Hepatocyte (in vitro differentiated cells): ENCODE measurements at regions not wholly inside any gene's neighbourhood (a gene's known extent, or its start where the extent isn't known, plus 50 kb on each side); places are given as distances from the start of the nearest gene placed in this dataset.

Experiments
- DNase-seq: peaks from one replicate; pipeline ENCODE4 v3.0.0-alpha.2; 2016; ENCODE audit warnings: low spot score
- H2AFZ ChIP-seq: fragments of 200-600 bp; sonication (generic); 2 replicates; pipeline ENCODE4 v1.6.0; 2016; ENCODE audit warnings: antibody characterized with exemption, mild to moderate bottlenecking
- H3K27ac ChIP-seq: fragments of 200-600 bp; sonication (generic); 2 replicates; pipeline ENCODE4 v1.5.1; 2016; ENCODE audit warnings: mild to moderate bottlenecking
- H3K27me3 ChIP-seq: fragments of 200-600 bp; sonication (generic); 2 replicates; pipeline ENCODE4 v1.6.1; 2016
- H3K36me3 ChIP-seq: fragments of 200-600 bp; sonication (generic); replicated peaks from 2 replicates; pipeline ENCODE4 v1.5.1; 2016; ENCODE audit warnings: low read depth; ENCODE audit not compliant: insufficient read depth
- H3K4me1 ChIP-seq: fragments of 200-600 bp; sonication (generic); 2 replicates; pipeline ENCODE4 v1.5.1; 2016; ENCODE audit warnings: mild to moderate bottlenecking, moderate library complexity; ENCODE audit not compliant: insufficient read depth
- H3K4me2 ChIP-seq: fragments of 200-600 bp; sonication (generic); 2 replicates; pipeline ENCODE4 v1.6.0; 2016
- H3K4me3 ChIP-seq: fragments of 200-600 bp; sonication (generic); 2 replicates; pipeline ENCODE4 v1.5.1; 2016; ENCODE audit warnings: mild to moderate bottlenecking
- H3K79me2 ChIP-seq: fragments of 200-600 bp; sonication (generic); 2 replicates; pipeline ENCODE4 v1.6.0; 2017; ENCODE audit warnings: mild to moderate bottlenecking
- H3K9me2 ChIP-seq: fragments of 200-600 bp; sonication (generic); replicated peaks from 2 replicates; pipeline ENCODE4 v1.6.0; 2017; ENCODE audit warnings: mild to moderate bottlenecking; ENCODE audit not compliant: insufficient read depth
- H3K9me3 ChIP-seq: fragments of 200-600 bp; sonication (generic); 2 replicates; pipeline ENCODE4 v1.5.1; 2016; ENCODE audit warnings: low read depth, mild to moderate bottlenecking
- H4K20me1 ChIP-seq: fragments of 200-600 bp; sonication (generic); 2 replicates; pipeline ENCODE4 v1.6.0; 2016; ENCODE audit warnings: mild to moderate bottlenecking; ENCODE audit not compliant: insufficient read depth, poor library complexity, severe bottlenecking
- EZH2 ChIP-seq: fragments of 200-600 bp; sonication (generic); IDR thresholded peaks from 2 replicates; pipeline ENCODE4 v1.6.1; 2016; ENCODE audit warnings: antibody characterized with exemption, mild to moderate bottlenecking, borderline replicate concordance
- EZH2phosphoT487 ChIP-seq: fragments of 200-600 bp; sonication (generic); IDR thresholded peaks from one replicate; pipeline ENCODE4 v1.6.1; 2018; ENCODE audit warnings: antibody characterized with exemption, mild to moderate bottlenecking, low read depth, moderate library complexity; ENCODE audit not compliant: unreplicated experiment, severe bottlenecking
- WGBS: methylation state at CpG from one replicate; pipeline ENCODE4 v1.1.6; 2016; ENCODE audit warnings: low lambda C conversion rate; ENCODE audit errors: missing lambda C conversion rate; 5-methylcytosine and 5-hydroxymethylcytosine counted together
- TF ChIP-seq, protein P1 (sequence below): fragments of 200-600 bp; sonication (generic); IDR thresholded peaks from 2 replicates; pipeline ENCODE4 v1.5.1; 2016; ENCODE audit warnings: antibody characterized with exemption, mild to moderate bottlenecking; ENCODE audit not compliant: poor library complexity

DNA sequence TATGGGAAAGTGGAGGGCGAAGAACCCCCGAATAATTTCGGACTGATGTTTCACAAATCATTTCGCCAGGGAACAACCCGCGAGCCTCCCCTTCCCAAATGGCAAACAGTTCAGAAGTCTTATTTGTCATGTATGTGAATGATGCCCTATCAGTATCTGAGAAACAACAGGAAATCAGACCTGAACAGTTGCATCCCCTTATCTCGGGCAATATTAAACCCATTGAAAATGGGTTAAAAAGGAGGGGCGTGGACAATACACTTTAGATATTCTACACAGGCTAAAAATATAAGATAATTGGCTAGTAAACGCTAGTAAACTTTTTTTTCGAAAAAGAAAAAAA is 1003.3 kb upstream of the NR2F2 start:
- Histone ChIP-seq H4K20me1 (no peaks in the 10 kb centered on the region), H3K36me3 (no peaks in the 10 kb centered on the region), H3K4me3 (peak overlapping the region; percentile 35), H3K4me1 (no peaks in the 10 kb centered on the region), H3K9me3 (no peaks in the 10 kb centered on the region), H2AFZ (no peak overlapping the region), H3K9me2 (no peaks in the 10 kb centered on the region), H3K27me3 (peaks cover 32% of the 10 kb centered on the region), H3K79me2 (no peaks in the 10 kb centered on the region), H3K4me2 (peak overlapping the region; percentile 81), H3K27ac (no peak overlapping the region)
- TF ChIP-seq EZH2phosphoT487 (no peak), EZH2 (no peak)
- TF ChIP-seq, protein P1, sequence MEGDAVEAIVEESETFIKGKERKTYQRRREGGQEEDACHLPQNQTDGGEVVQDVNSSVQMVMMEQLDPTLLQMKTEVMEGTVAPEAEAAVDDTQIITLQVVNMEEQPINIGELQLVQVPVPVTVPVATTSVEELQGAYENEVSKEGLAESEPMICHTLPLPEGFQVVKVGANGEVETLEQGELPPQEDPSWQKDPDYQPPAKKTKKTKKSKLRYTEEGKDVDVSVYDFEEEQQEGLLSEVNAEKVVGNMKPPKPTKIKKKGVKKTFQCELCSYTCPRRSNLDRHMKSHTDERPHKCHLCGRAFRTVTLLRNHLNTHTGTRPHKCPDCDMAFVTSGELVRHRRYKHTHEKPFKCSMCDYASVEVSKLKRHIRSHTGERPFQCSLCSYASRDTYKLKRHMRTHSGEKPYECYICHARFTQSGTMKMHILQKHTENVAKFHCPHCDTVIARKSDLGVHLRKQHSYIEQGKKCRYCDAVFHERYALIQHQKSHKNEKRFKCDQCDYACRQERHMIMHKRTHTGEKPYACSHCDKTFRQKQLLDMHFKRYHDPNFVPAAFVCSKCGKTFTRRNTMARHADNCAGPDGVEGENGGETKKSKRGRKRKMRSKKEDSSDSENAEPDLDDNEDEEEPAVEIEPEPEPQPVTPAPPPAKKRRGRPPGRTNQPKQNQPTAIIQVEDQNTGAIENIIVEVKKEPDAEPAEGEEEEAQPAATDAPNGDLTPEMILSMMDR = no peak
- WGBS = 45% methylated on average over 10 of the region's 10 CpGs
- no peak for DNase-seq

DNA sequence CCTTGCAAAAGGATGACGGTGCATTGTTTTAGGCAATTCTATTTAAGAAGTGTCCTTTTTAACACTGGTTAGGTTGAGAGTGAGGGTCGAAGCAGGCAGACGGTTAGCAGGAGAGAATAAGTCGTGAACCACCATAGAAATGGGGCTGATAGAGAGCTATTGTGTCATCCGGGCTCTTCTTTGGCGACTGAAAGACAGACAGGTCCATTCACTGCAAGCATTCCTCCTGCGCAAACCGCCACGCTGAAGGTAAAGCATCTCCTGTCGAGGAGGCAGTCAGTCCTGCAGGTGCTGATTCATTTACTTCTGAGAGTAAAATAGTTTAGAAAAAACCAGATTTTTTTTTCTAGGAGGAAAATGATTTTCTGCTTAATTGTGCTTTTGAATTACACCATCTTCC is 1002.8 kb upstream of the NR2F2 start:
- TF ChIP-seq, protein P1 = no peak
- TF ChIP-seq EZH2phosphoT487 = no peak
- TF ChIP-seq EZH2 = no peak
- Histone ChIP-seq H3K9me3 (no peaks in the 10 kb centered on the region), H3K4me2 (no peak overlapping the region), H3K4me3 (no peak overlapping the region), H3K36me3 (no peaks in the 10 kb centered on the region), H3K9me2 (no peaks in the 10 kb centered on the region), H3K79me2 (no peaks in the 10 kb centered on the region), H4K20me1 (no peaks in the 10 kb centered on the region), H3K4me1 (no peaks in the 10 kb centered on the region), H3K27ac (no peak overlapping the region), H3K27me3 (peaks cover 32% of the 10 kb centered on the region), H2AFZ (no peak overlapping the region)
- no peak for DNase-seq
- WGBS = 52% methylated on average over 10 of the region's 10 CpGs

DNA sequence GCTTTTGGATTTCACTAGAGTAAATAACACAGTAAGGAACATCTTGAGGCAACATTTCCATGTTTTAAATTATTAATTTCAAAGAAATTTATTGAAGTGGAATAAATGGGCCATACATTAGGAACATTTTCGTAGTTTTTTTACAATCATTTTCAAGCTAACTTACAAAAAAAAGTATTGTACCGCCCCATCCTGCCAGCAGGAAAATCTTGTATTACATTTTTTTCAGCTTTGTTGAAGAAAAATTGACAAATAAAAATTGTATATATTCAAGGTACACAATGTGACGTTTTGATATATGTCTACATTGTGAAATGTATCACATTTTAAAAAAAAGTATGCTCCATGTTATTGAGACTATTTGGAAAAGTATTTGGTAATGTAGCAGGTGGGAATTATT is 1001.9 kb upstream of the NR2F2 start:
- no peak for DNase-seq
- no peak for TF ChIP-seq EZH2phosphoT487
- TF ChIP-seq EZH2 = no peak
- TF ChIP-seq, protein P1 = no peak
- H3K36me3 ChIP-seq = no peaks in the 10 kb centered on the region
- no peak overlapping the region for H3K27ac ChIP-seq
- 93% methylated on average over 3 of the region's 3 CpGs for WGBS
- no peaks in the 10 kb centered on the region for H4K20me1 ChIP-seq
- H3K9me3 ChIP-seq = no peaks in the 10 kb centered on the region
- no peaks in the 10 kb centered on the region for H3K4me1 ChIP-seq
- peaks cover 32% of the 10 kb centered on the region for H3K27me3 ChIP-seq
- H3K4me3 ChIP-seq = no peak overlapping the region
- no peaks in the 10 kb centered on the region for H3K79me2 ChIP-seq
- no peak overlapping the region for H3K4me2 ChIP-seq
- no peak overlapping the region for H2AFZ ChIP-seq
- no peaks in the 10 kb centered on the region for H3K9me2 ChIP-seq

- DNase-seq = no peak
- H3K4me2 ChIP-seq = no peak overlapping the region
- no peak overlapping the region for H3K27ac ChIP-seq
- H3K79me2 ChIP-seq = no peaks in the 10 kb centered on the region
- H3K4me3 ChIP-seq = no peak overlapping the region
- peaks cover 32% of the 10 kb centered on the region for H3K27me3 ChIP-seq
- H3K4me1 ChIP-seq = no peaks in the 10 kb centered on the region
- no peaks in the 10 kb centered on the region for H3K9me2 ChIP-seq
- 89% methylated on average over 8 of the region's 8 CpGs for WGBS
- H3K36me3 ChIP-seq = no peaks in the 10 kb centered on the region
- TF ChIP-seq, protein P1 = no peak
- H4K20me1 ChIP-seq = no peaks in the 10 kb centered on the region
- no peak overlapping the region for H2AFZ ChIP-seq
- H3K9me3 ChIP-seq = no peaks in the 10 kb centered on the region
Observed at GRCh38 chr15:95329362-95329761, 1001.1 kb upstream of the NR2F2 start.
